ENCODE measurements at regions not wholly inside any gene's neighbourhood (a gene's known extent, or its start where the extent isn't known, plus 50 kb on each side); places are given as distances from the start of the nearest gene placed in this dataset.

DNA sequence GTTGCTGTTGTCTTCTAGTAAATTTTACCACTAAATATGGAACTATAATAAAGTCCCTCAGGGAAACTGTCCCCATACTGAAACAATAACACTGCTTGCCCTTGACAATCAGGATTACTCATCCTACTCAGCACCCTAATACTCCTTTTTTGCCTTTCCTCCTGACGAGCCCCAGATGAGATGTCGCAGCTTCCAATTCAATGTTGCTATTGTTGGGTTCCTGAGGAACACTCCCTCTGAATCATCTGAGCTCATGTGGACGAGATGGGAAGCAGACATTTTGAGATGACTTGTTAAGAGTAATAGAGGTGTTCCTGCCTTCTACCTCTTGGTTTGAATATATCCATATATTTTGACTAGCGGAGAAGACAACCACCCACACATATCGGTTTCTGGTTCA is 187.8 kb upstream of the FAM98A start:
- DNase-seq: no peak

DNA sequence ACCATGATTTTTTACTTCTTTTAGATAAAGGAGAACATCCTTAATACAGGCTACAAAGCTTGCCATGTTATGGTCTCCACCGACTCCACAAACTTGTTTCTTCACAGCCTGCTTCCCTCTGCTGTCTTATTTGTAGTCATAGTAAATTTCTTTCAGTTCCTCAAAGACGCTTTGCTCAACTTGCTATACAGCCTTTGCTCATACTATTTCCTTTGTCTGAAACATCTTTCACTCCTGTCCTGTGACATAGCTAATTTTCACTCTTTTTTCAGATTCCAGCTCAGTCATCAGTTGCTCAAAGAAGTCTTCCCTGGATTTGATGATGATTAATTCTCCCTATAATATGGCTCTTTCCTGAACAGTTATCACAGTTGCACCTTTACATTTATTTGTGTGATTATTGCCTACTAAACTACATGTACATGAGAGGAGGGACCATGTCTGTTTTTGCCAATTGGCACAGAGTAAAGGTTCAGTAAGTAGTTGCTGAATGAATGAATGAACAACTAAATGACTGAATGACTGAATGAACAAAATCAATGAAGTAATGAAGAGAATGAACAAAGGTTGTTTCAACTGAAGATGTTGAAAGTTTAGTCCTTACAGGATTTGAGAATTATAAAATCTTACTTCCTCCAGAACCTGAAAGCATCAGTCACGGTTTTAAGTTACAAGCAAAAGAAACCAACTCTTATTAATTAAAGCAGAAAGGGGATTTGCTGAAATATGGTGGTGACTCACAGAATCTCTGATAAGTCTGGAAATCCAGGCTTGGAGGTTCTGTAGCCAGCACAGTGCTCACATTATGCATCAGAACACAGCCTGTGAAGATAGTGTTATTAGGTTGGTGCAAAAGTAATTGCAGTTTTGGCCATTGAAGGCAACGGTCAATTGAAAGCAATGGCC is 186.4 kb upstream of the FAM98A start:
- DNase-seq: no peak

DNA sequence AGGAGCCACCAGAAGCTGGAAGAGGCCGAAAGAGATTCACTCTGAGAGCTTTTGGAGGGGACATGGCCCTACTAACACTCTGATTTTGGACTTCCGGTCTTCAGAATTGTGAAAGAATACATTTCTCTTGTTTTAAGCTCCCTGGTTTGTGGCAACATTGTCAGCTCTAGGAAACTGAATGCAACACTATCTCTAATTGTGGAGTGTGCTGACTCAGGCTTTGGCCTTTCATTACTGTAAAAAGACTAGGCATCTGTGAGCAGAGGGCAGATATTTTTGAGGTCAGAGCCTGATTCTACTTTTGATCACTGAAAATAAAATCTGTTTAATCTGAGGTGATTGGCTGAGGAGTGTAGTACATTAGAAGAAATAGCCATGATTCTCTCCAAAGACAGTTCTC is 185.4 kb upstream of the FAM98A start:
- DNase-seq: no peak

DNA sequence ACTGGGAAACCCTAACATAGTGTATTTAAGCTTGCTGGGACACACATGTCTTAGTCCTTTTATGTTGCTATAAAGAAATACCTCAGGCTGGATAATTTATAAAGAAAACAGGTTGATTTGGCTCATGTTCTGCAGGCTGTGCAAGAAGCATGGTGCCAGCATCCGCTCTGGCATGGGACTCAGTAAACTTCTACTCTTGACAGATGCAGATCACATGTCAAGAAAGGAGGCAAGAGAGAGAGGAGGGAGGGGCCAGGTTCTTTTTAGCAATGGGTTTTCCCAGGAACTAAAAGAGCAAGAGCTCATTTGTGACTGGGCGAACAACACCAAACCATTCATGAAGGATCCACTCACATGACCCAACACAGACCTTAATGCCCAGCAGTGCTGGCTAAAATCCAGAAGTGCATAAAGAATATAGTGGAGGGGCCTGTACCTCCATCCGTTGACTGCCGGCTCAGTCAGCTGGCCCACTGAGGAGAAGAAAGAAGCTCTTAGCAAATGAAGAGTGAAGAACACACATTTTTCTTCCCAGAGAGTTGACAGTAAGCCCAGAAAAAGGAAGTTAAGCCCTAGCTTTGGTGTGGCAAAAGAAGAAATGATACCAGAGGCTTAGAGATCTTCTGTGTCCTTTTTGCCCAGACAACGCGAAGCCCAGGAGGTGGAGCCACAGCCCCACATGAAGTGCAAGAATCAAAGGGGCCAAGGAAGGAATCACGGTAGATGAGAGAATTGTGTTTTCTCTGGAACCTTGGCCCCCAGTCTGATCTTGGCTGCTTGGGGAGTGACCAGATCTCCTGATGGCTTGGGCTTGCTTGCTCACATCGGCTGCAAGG is 183.5 kb upstream of the FAM98A start:
- no peak for DNase-seq

DNA sequence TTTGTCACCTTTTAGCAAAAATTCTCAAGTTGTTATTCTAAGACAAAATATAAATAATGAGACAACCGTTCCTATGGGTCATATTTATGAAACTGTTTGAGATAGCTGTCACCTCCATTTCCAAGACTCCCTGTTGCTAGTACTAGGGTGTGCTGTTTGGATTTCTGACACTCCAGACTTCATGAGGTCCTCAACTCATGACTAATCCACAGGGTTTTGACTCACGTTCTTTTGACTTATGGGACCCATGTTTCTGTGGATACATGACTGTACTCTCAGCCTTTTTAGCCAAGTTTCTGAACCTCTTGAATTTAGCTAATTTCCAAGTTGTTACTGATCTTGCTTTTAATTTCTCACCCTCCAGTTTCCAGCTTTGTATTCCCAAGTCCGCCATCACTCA is 178.7 kb upstream of the FAM98A start:
- DNase-seq: no peak

DNA sequence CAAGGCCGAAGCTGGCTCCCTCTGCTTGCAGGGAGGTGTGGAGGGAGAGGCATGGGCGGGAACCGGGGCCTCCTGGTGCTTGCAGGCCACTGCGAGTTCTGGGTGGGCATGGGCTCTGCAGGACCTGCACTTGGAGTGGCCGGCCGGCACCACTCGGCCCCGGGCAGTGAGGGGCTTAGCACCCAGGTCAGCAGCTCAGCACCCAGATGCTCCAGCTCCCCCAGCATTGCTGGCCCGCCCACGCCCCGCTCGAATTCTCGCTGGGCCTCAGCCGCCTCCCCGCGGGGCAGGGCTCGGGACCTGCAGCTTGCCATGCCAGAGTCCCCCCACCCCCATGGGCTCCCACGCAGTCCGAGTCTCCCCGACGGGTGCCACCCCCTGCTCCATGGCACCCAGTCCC is 176.2 kb upstream of the FAM98A start:
- no peak for DNase-seq

DNA sequence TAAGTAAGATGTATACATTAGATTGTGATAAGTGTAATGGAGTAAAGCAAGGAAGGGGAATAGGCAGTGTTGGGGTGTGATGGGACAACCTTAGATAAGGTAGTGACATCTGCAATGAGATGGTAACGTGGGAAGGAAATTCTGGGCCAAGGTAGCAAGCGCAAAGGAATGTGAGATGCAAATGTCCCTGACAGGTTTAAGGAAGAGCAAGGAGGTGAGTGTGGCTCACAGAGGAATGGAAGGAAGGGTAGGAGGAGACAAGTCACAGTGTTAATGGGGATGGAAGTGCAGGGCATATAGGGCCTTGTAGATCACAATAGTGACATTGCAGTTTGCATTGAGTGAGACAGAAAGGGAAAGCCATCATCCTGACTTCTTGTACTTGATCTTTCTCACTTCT is 170.9 kb upstream of the FAM98A start:
- no peak for DNase-seq

DNA sequence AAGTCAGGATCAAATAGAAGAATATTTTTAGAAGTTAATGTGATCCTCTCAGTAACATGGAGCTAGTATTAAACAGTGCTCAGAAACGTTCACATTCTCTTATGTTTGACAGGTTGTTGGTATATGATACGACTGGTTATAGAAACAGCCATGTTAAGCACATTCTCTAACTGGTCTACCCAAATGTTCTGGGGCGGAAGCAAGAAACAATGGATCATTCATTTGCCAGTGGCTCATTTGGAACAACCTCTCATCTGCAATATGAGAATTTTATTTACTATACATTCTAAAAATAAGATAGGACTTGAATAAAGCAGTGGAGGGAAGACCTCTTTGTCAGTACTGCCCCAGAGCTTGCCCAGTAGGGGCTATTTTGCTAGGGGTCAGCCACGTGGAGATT is 167.1 kb upstream of the FAM98A start:
- DNase-seq: no peak

DNA sequence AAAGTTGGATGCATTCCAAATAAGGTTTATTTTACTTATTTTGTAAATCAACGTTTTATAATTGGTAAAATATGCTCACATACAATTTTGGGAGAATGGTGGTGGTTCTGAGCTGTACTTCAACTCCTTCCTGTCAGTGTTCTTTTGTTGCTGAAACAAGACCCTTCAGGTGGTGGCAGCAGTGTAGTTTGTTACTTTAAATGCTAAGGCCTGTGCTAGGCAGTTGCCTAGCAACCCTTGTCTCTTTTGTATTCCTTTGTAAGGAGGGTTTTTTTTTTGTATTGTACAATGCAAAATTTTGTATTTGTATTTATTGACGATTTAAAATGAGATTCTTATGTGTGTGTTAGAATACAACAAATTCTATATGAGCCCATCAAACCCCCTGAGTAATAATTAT is 166.0 kb upstream of the FAM98A start:
- no peak for DNase-seq

DNA sequence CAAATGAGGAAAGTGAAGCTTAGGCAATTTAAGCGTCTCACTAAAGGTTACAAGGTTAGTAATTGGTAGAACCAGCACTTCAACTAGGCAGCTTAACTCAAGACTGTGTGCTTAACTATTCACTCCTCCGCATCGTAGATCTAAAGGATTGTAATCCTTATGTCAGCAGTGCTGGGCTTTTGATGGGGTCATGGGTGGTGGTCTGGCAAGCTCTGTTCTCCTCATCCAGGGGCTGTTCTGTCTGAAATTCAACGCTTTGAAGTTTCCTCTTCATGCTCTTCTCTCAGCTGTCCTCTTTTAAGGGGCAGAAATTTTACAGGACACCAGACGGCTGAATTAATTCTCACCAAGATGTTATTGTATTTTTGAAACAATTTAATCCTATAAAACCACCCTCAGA is 165.5 kb upstream of the FAM98A start:
- no peak for DNase-seq

DNA sequence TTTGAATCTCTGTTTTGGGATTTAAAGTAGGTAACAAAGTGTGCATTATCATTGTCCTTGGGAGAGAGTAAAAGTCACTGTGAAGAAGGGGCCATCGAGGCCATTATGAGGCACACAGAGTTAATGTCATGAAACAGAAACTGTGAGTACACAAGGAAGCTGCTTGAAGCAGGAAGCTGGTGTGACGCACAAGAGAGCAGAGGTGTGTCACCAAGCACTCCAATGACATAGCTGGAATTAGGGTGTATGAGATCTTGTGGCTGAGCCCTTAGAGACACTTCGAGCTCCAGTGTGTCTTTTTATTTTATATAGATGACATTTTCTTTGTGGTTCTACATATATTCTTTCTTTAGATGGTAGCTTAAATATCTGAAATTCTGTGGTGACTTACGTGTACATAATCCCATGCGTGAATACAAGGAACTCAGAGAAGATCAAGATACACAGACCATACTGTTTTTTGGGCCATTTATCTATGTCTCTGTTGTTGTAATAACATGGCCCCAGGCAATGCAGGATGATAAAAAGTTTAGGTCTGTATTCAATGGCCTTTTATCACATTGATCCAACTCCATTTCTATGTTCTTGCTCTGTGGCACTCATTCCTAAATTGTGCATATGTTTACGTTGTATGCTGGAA is 164.7 kb upstream of the FAM98A start:
- DNase-seq: no peak

DNA sequence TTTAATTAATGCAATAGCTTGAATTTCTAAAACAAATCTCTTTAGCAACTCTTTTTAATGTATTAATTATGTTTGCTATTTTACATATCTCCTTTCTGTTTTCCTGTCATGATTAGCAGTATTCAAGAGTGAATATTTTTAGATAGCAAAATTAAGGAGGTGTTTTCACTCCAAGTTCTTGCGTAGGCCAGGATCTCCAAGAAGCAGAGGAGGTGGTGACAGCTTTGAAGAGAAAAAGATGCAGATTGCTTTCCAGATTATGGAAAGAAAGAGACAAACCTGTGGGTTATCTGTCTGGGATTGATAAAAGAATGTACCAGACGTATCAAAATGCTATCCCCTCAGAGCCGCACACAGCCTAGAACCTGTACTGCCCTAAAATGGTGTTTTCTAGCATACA is 163.5 kb upstream of the FAM98A start:
- no peak for DNase-seq

DNA sequence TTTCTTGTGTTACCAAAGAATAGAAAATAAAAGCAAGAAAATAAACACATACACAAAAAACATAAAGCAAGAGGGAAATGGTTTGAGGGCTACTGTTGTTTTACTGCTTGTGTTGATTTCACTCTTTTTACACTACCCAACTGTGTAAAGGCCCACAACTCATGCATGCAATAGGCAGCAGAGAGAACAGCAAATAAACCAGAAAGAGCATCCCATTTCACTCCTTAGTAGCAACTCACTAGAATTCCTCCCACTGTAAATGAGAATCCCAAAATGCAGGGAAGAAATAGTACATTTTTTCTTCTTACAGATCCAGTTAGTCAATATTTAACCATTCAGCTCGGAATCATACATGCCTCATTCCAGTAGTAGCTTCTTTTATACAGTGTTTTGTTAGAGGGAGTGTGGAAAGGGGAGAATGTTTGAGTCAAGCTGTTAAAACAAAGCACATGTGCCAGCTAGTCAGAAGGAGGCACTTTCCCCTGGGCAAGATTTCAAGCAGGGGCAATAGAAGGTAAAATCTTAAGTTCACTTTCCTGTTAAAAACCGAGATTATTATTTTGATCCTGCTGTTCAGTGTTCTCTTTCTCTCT is 147.2 kb upstream of the FAM98A start:
- no peak for DNase-seq

DNA sequence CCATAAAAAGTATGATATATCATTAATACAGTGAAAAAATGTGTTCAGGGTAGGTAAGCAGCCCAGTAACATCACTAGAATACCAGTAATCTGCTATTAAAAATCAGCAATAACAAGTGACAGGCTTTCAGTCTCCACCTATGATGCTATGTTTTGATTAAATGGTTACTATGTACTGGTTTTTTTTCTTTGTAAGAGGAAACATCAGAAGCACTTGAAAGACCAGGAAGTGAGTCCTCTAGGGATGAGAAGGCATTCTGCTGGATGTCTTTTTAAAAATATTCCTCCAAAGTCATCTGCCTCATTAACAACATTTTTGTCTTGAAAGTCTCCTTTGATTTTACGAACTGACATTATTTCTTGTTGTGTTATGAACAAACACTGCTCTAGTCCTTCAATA is 136.0 kb upstream of the FAM98A start:
- DNase-seq: no peak

DNA sequence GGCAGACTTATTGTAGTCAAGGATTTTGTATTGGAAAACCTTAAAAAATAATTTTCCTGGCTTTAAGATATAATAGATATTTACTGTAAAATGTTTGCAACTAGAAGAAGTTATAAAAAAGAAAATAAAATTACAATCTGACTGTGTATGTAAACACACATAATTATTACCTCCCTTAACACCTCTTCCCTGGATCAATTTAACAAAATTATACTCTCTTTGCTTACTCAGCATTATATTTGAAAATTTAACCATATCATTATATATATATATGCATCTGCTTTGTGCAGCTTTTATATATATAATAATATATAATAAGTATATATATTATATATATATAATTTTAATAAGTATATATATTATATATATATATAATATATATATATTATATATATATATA is 131.7 kb upstream of the FAM98A start:
- DNase-seq: no peak

DNA sequence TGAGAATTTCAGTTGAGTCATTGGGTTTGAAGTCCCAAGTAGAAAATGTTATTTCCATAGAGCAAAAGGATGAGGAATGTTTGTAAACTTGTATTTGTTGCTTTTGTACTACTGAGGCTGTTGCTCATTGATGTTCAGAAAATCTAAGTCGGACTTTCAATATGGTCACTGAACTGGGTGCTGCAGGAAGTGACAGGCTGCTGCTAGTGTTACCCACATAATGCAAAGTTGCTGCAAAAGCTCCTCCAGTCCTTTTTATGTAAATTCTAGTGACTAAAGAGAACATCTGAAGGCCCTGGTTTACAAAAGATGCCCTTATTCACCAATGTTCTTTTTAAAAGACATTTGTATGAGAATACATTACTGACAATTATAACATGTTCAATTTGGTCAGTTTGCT is 131.1 kb upstream of the FAM98A start:
- DNase-seq: no peak

DNA sequence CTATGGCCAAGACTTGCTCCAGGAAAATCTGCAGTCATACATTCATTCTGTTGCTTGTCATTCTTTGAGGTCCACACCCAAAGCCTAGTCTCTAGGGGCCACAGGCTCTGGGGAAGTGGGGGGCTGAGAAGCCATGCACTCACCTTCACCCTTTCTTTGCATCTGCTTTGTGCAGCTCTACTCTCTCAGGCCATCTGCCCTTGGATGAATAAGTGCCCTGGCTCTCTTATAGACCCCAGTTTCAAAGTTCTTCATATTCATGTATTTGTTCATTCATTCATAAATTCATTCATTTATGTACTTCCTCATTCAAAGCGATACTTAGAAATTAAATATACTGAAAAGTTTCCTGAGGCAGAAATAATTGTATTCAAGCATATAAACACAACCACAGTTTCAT is 130.3 kb upstream of the FAM98A start:
- DNase-seq: no peak

DNA sequence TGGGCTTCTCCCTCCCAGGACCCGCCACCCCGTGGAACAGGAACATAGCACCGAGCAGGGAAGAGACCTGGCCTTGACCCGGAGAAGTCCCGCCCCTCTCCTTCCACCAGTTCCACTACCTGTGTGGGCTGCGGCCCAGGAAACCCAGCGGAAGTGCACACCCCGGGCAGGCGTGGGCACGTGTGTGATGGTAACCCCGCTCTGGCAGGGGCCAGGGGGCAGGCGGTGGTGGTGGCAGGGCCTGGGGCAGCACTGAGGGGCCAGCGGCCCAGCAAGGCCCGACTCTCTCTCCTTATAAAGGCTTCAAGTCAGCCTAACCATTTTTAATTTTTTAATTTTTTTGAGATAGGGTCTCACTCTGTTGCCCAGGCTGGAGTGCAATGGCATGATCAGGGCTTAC is 129.0 kb upstream of the FAM98A start:
- DNase-seq: no peak

DNA sequence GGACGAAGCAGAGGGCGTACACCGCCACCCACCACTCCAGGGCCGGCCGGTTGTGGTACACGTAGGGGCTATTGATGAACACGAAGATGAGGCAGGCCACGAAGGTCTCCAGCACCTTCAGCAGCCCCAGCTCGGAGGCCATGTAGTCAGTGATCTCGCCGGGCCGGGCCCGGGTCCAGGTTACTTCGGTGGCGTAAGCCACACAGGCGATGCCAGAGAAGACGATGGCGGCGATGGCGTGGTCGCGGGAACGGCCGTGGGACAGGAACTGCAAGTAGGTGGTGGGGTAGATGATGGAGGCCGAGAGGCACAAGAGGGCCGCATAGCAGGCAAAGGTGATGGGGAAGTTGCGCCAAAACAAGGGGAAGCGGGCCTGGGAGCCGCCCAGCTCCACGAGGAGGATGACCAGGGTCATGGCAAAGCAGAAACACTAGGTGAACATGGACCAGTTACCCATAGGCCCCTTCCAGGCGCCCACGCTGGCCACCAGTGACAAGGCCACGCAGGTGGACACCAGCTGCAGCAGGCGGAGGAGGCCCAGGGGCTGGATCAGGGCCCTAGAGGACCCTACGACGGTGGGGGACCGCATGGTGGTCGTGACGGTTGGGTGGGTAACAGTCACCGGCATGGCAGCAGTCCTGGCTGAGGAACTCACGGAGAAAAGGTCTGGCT is 128.4 kb upstream of the FAM98A start:
- no peak for DNase-seq

DNA sequence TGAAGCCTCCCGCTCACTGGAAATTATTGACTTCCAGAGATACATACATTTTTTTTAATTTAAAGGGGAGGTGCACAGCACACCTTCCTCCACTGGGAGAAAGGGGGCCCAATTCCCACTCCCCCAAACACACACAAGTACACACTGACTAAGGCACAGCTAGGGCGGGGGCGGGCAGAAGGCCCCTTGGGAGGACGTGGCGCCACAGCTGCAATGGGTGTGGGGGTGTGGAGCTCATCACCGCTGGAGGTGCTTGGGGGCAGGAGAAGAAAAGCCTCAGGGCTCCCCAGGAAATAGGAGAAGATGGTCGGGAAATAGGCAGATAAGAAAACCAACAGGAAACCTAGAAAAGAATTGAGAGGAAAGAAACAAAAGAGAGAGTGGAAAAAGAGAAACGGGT is 127.3 kb upstream of the FAM98A start:
- DNase-seq: no peak

DNA sequence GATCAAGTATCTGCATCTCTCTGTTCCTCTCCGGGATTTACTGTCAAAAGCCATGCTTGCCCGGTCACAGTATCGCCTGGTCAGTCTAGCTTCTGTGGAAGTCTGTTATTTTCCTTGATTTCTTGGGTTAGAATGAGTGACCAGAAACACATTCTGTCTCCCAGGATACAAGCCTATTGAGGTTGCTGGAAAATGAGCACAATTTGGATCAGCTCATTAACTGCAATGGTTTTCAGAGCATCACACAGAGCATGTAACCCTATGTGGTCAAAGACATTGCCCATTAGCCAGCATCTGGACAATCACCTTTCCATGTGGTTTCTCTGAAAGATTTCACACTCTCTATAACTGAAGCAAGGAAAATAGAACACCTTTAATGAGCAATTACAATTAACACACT is 124.2 kb upstream of the FAM98A start:
- no peak for DNase-seq

DNA sequence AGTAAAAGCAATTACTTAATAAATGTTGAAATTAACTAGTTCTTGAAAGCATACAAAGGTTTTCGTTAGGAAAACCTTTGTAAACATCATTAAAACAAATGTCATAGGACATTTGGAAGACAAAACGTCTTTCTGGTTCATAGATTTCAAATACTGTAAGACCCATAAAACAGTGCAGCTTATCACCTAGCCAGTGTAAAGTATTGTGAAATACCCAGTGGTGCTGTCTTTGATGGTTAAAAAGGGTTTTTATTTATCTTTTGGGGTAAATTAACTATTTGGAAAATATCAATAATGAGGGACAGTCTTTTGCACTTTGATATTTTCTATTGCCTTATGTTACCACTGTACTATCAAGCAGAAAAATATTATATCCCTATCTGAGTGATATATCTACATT is 120.0 kb upstream of the FAM98A start:
- DNase-seq: no peak

DNA sequence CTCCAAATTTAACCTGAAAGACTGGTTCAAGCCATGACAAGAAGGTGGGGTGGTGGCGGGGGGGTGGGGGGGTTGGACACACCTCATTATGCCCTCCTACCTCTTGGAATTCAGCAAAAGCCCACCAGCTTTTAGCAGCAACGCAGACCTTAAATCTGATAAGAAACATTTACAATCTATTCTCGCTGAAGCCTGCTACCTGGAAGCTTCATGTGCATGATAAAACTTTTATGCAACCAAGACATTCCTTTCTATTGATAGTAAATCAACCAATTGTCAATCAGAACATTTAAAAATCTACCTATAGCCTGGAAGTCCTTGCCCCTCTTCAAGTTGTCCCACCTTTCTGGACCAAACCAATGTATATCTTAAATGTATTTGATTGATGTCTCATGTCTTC is 113.6 kb upstream of the FAM98A start:
- DNase-seq: no peak

Data from NCI-H2081 (cell line).